ENCODE measurements at regions not wholly inside any gene's neighbourhood (a gene's known extent, or its start where the extent isn't known, plus 50 kb on each side); places are given as distances from the start of the nearest gene placed in this dataset.

DNA sequence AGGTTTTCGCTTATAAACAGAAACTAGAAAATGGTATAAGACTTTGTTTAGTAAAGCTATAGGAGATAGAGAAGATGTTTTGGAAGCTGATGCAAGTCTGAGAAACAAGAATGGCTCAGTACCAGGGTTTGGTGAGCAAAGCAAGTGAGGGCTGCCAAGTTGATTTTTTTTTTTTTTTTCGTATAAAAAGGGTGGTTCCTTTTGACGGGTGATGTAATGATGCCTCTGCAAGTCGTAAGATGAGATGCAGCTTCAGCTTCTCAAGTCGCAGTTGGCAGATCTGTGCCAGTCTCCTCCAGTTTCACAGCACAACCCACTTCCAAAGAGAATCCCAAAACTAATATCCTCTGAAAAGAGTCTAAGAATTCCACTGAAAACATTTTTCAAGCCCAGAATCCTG, 252.8 kb upstream of the CDH4 start:
- no peak for DNase-seq (ENCODE audit: low read depth)

DNA sequence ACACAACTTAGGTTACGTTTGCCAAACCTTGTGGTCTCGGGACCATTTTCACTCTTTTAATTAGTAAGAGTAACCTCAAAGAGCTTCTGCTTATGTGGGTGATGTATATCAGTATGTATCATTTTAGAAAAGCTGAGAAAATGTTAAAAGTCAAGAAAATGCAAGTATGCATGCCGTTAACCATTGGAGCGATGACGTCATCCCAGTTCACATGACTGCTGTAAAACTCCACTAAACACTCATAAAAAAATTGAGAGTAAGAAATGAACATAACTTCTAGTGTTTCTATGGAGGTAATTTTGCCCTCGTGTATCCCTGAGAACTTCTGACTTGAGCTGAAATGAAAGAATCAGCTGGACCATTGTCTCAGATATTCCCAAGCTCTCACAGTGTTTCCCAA, 250.0 kb upstream of the CDH4 start:
- no peak for DNase-seq (ENCODE audit: low read depth)

DNA sequence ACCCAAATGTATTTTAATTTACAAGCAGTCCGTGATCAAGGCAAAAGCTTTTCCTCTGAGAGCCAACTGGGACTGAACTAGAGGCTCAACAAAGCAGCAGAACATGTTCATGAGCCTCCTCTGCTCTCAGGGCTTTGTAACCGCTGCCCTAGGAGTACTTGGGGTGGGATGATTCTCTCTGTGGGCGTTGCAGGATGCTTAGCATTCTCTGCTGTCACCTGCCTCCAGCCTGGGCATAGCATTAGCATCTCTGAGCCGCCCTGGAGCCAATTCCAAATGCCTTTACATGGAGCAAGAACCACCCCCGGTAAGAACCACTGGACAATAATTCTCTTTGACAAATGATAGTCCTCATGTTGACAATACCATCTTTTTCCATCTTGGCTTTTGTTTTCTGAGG, 237.6 kb upstream of the CDH4 start:
- no peak for DNase-seq (ENCODE audit: low read depth)

DNA sequence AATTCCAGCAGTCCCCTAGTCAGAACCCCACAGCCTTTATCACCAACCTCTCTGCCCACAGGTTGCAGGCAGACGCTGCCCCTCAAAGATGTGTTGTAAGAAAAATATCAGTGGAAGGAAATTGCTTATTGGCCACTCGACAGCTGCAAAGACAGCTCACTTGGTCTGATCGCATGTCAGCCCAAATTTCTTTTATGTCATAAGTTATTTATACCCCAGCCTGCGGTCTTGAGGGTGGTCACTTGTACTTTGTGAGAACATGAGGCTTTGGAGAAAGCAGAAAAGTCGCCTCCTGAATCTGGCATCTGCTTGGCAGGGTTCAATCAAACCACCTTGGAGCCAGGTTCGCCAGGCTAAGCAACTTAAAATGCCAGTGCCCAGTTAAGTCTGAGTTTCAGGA, 236.5 kb upstream of the CDH4 start:
- DNase-seq (ENCODE audit: low read depth): no peak

DNA sequence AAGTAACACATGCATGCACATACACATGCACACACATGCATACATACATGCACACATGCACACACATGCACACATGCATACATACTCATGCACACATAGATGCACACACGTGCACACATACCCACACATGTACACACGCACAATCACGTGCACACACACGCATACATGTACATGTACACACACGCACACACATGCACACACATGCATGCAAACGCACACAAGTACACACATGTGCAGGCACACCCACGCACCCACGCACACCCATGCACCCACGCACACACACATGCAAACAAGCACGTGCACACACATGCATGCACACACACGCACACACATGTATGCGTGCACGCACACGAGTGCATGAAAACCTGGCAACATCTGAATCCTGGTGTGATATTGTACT, 232.7 kb upstream of the CDH4 start:
- no peak for DNase-seq (ENCODE audit: low read depth)

DNA sequence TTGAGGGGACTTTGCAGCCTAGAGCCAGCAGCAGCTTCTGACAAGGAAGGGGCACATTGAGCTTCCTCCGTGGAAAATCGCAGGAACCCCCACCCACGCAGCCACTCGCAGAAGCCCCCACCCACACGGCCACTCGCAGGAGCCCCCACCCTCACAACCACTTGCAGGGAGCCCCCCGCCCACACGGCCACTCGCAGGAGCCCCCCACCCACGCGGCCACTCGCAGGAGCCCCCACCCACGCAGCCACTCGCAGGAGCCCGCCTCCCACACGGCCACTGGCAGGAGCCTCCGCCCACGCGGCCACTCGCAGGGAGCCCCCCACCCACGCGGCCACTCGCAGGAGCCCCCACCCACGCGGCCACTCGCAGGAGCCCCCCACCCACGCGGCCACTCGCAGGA, 228.4 kb upstream of the CDH4 start:
- DNase-seq (ENCODE audit: low read depth): no peak

DNA sequence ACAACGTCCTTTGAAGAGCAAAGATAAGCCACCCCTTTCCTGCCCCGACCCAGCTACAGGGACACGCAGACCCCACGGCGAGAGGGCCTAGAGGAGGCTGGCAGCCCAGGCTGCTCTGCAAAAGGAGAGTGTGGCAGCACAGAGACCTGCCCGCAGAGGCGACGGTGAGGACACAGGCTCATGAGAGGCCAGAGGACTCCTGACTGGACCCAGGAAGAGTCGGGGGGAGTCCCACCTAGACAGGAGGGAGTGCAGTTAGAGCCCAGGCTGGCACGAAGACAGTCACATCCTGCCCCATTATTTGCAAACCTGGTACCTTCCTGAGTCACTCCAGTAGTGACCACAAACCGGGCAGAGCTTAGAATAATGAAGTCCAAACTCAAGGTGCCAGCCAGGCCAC, 227.7 kb upstream of the CDH4 start:
- no peak for DNase-seq (ENCODE audit: low read depth)

DNA sequence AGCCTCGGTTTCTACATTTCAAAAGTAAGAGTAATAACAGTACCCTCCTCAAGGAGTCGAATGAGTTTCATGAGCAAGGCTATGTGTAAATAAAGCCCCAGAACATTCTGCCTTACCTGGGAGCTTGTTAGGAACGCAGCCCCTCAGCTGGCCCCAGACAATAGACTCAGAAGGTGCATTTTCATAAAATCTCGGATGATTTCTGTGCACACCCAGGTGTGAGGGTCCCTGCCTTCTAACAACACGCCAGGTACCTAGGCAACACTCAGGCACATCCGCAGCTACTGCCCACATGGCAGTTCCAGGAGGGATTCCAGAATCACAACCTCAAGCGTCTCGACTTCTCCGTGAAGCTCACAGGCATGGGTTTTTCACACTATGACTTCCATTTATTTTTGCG, 226.5 kb upstream of the CDH4 start:
- DNase-seq (ENCODE audit: low read depth): no peak

DNA sequence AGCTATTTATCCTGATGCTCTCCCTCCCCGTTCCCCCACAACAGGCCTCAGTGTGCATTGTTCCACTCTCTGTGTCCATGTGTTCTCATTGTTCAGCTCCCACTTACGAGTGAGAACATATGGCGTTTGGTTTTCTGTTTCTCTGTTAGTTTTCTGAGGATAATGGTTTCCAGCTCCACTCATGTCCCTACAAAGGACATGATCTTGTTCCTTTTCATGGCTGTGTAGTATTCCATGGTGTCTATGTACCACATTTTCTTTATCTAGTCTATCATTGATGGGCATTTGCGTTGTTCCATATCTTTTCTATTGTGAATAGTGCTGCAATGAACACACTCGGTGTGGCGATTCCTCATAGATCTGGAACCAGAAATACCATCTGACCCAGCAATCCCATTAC, 225.9 kb upstream of the CDH4 start:
- no peak for DNase-seq (ENCODE audit: low read depth)

DNA sequence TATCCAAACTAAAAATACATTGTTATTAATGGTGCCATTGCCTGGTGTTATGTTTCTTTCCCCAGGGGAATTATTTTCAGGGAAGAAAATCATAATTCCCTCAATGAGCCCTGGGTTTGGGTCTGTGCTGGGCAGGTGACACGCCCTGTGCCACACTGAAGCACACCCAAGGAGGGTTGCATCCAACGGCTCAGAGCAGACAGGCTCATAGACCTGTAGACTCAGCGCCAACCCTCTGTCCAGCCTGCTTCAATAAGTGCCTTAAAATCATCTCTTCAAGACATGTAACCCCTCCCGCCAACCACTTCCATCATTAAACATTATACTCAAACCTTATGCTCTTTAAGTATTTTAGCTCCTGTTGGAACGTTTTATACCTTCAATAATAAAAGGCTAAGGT, 225.3 kb upstream of the CDH4 start:
- DNase-seq (ENCODE audit: low read depth): no peak

DNA sequence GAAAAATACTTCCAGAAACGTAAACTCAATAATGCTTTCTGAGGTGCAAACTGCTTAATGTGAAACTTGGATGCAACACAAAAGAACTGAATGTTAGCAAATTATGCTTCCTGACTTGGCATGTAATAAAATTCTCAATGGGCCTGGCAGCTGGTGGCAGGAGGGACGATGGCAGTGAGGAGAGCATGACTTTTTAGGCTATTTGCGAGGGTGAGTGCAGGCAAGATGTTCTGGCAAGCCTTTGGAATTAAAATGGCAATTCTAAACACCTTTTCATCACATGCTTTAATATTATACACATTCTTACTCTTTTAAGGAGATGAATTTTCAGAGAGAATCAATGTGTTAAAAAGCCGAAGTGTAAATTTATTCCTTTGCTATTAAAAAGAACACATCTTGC, 224.8 kb upstream of the CDH4 start:
- no peak for DNase-seq (ENCODE audit: low read depth)

DNA sequence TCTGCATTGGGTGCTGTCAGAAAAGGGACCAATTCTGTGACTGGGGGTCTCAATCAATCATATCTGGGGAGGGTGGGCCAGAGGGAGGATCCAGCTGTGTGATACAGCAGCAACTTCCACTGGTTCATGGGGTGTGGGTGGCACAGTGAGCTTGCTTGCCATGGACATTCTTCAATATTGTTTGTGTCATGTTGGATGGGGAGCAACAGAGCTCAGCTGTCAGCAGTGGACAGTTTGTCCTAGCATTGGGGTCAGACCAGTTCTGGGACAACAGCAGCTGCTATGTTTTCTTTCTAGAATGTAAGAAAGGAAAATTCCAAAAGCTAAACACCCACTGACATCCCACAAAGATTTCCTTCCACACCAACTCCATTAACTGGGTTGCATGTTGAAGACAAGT, 221.9 kb upstream of the CDH4 start:
- no peak for DNase-seq (ENCODE audit: low read depth)

DNA sequence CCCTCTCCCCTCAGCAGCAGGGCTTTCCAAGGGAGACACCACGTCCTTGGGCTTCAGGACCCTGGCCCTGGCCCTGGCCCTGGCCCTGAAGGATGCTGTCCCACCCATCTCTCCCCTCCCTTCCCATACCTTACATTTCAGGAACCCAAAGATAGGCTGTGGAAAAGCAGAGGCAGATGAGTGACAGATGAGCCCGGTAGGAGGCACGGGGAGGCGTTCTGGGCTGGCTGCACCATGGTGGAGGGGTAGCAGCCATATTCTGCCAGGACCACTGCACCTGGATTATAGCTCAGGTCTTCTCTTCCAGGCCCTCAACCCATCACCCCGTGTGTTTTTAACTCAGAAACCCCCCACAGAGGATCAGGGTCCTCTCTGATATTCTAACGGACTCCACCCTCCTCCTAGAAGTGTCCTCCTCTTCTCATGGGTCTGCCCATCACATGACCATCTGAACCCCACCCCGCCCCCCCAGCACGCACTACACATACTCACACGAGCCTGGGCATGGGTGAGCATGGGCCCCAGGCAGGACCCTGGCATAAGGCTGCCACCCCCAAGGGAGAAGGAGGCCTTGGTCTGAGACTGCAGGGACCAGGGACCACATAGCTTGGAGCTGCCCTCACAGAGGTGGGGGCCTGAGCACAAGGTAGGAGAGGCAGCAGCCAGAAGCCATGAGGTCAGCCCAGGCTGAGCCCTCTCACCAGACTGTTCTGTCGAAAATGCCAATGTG, 220.8 kb upstream of the CDH4 start:
- no peak for DNase-seq (ENCODE audit: low read depth)

DNA sequence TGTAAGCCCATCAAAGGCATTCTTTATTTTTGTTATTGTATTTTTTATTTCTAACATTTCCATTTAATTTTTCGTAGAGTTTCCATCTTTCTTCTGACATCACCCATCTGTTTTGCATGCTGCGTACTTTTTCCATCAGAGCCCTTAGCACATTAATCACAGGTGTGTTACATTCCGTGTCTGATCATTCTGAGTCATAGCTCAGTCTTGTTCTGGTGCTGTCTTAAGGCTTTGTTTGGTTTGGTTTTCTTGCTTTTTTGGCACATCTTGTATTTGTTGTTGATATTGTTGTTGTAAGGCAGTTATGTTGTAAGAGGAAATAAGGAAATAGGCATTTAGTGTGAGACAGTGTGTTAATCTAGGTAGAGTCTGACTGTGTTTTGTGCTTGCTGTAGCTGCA, 214.6 kb upstream of the CDH4 start:
- DNase-seq (ENCODE audit: low read depth): no peak

DNA sequence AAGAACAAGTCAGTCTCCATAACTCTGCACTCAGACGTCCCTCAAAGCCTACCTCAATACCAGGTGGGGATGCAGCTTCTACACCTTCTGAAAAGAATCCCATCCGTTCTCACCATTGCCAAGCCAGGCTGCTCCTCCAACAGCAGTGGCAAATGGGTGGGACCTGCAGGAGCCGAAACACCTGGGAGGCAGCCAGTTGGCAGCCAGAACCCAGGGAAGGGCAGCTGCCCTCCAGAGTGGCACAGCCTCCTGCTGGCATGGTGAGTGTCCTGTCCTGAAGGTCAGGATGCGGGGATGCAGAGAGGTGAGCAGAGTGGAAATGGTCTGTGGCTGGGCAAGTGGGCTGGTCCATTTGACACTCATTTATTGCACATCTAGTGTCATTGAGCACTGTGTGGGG, 210.6 kb upstream of the CDH4 start:
- DNase-seq (ENCODE audit: low read depth): no peak

DNA sequence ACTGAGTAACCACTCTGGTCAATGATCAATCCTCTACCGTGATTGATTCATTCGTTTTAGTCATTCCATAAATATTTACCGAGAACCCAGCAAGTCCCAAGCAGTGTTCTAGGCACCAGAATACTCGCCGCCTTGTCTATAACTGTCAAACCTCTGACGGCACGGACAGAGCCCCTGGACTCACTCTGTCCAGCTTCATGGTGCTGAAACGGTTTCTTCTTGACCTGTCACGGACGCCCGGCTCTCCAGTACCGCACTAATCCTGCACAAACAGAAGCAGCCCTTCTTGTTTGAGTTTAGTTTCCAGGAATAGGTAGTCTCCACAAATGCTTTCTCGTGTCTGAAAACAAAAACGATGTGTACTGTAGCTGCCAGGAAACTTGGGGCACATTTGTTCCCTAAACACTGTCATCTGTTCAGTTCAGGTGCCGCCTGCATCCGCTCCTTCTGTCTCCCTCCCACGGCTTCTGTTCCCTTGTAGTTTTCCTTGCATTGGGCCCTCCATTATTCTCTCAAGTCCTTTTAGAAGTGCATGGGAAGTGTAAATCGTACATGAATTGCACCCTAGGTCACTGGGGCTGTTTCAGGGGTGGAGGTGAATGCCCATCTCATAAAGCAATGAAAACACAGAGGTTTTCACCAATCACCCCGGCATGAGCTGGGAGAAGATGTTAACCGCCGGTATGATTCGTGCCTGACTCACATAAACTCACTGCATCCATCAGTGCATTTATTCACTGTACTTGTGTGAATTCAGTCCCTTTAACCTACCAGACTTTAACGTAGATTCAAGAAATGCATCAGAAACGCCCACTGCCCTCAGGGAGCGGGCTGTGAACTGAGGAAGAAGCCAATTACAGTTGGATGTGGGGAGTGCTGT, 209.3 kb upstream of the CDH4 start:
- DNase-seq (ENCODE audit: low read depth): no peak

DNA sequence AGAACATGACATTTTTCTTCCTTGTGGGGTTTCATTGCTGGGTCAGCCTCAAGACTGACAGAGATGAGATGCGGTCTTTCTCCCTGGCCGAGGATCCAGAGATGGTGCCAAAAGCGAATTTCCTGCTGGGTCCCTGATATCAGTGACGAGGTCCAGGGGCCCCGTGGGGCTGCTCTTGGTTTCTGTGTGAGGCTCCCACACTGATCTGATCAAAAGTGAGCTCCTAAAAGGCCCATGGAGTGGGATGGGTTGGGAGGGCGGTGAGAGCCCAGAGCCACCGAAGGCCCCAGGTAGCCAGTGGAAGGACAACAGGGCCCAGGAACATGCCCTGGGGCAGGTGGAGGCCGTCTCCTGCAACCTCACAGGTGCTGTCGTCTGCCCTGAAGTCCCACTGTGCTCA, 208.4 kb upstream of the CDH4 start:
- no peak for DNase-seq (ENCODE audit: low read depth)

DNA sequence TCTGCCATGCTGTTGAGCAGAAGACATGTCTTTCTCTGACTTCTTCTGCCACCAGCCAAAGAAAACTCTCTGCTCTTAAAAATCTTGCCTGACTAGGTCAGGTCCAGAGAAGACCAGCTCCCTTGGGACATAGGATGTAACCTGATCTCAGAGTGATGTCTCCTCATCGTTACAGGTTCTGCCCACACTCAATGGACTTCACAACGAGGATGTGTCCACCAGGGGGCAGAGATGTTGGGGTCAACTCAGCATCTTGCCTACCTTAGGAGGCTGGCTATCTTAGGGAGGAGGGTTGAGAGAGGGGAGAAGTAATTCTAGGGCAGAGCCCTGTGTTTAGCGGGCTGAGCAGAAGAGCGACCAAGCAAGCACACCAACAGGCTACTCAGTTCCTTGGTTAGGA, 207.6 kb upstream of the CDH4 start:
- no peak for DNase-seq (ENCODE audit: low read depth)

DNA sequence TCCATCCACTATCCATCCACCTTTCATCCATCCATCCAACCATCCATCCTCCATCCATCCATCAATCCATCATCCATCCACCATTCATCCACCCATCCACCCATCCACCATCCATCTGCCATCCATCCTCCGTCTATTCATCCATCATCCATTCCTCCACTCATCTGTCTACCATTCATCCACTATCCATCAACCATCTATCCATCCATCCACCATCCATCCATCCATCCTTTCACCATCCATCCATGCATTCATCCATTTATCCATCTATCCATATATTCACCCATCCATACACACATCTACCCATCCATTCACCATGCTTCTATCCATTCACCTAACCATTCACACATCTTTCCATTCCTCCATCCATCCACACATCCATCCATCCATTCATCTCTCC, 207.0 kb upstream of the CDH4 start:
- DNase-seq (ENCODE audit: low read depth): no peak

DNA sequence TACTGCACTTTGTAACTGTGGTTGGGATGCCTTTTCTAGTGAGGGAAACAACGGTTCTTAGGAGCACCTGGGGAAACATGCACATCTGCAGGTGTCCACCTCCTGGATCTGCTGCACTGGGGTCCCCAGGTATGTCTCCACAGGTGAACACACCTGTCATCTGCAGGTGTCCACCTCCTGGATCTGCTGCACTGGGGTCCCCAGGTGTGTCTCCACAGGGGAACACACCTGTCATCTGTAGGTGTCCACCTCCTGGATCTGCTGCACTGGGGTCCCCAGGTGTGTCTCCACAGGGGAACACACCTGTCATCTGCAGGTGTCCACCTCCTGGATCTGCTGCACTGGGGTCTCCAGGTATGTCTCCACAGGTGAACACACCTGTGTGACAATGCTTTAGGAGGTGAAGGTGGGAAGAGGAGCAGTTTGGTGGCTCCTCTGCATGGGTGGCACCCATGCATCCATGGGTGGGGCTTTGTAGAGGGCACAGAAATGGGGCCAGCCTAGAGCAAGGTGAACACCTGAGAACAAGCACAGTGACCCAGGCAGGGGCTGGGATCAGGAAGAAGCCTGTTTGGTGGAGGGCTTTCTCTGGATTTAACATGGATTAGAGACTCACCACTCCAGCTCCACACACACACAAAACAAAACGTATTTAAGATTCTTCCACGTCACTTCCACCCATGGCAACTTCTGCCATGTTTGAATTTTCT, 206.0 kb upstream of the CDH4 start:
- no peak for DNase-seq (ENCODE audit: low read depth)

DNA sequence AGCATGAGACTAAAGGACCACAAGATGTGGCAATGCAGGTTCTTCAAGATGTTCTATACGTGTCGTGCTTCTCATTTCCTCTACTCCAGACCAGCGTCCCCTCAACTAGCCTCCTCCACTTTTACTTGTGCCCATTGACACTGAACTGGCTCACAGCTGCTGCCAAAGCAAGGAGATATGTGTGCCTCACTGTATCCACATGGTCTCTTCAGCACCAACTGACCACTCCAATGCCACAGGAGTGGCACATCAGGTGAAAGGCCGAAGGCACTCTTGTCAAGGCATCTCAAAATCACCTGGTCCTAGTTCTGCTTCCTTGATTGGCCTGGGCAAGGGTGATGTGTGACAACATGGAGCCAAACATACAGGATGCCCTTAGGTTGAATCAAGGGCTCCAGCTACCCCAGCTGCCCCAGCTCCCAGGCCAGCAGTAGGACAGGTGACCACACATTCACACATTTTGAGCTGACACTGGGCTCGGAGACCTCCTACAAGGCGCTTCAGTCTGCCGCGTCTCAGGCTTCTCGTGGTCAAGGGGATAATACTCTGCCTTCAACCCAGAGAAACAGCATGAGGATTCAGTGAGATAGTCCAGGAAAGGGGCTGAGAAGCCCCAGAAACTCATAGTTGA, 205.2 kb upstream of the CDH4 start:
- no peak for DNase-seq (ENCODE audit: low read depth)

DNA sequence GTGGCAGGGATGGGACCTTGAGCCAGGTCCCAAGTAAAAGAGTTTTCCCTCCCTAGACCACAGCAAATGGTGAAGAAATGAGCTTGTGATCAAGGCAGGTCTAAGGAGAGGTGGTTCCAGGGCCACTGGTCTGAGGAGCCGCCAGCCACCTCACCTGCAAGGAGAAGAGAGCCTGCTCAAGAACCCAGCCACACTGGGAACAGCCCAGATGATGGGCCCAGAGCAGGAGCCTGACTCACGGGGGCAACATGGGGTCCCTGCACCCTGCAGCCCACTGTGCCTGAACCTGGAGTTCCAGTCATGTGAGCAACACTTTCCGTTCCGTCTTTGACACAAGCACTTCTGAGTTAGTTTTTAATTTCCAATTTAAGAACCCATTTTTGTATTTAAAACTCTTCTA, 204.5 kb upstream of the CDH4 start:
- no peak for DNase-seq (ENCODE audit: low read depth)

DNA sequence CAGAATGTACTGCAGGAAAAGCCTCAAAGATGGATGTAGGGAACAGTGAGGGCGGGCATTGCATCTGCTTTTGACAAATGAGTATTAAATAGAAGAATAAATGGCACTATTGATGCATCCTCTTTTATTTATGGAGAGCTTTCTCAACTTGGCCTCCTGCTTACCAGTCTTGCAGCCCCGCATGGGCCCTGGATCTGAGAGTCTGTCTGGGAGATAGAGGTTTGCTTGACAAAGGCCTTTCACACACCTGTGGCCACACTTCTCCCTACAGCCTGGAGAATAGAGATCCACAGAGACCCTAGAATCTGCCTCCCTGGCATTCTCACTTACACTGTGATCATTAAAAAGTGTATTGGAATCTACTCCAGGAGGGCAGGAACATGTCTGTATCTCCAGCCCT, 203.8 kb upstream of the CDH4 start:
- DNase-seq (ENCODE audit: low read depth): no peak
